ENCODE measurements at regions not wholly inside any gene's neighbourhood (a gene's known extent, or its start where the extent isn't known, plus 50 kb on each side); places are given as distances from the start of the nearest gene placed in this dataset.

DNA sequence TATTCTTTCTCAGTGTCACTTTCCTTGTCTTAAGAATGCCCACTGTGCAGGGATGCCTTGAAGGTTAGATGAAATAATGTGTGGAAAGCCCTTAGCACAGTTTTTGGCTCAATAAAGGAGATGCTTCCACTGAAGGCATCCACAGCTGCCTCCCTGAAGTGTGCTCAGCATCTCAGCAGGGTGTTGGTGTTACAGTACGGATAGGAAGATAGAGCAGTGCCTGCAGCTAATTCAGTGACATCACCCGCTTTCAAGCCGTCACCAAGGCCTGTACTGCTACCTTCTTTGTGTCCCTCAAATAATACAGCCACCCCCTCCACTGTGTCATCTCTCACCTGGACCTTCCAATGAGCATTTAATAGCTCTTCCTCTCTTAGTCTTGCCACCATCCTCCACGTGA, 59.0 kb downstream of the NDUFS5 start:
- DNase-seq (ENCODE audit: low spot score), result peak; percentile 2
- TF ChIP-seq CTCF (IDR thresholded peaks at IDR 0.05; ENCODE audit: extremely low read depth, missing control alignments), result no peak

DNA sequence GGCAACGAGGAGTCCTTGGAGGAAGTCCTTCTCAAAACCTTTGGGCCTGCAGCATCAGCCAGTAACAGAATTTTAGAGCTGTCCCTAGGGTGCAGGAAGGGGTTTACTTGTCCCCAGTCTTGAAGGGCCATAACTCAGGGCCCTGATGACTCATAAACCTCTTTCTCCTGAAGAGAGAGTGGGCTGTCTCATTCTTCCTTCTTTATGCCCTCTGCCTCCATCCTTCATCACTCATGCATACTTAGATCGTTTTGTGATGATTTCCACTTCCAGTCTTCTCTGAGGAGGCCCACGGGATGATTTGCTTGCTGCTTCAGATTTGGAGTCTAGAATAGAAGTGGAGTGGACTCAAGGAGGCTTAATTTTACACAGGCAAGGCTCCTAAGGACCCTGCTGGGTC, 60.2 kb downstream of the NDUFS5 start:
- peak; percentile 5 for DNase-seq (ENCODE audit: low spot score)
- no peak for TF ChIP-seq CTCF (IDR thresholded peaks at IDR 0.05; ENCODE audit: extremely low read depth, missing control alignments)

GRCh38 chr1:39086865-39087409, 60.8 kb downstream of the NDUFS5 start:
- no peak for DNase-seq (ENCODE audit: low spot score)
- no peak for TF ChIP-seq CTCF (IDR thresholded peaks at IDR 0.05; ENCODE audit: extremely low read depth, missing control alignments)

DNA sequence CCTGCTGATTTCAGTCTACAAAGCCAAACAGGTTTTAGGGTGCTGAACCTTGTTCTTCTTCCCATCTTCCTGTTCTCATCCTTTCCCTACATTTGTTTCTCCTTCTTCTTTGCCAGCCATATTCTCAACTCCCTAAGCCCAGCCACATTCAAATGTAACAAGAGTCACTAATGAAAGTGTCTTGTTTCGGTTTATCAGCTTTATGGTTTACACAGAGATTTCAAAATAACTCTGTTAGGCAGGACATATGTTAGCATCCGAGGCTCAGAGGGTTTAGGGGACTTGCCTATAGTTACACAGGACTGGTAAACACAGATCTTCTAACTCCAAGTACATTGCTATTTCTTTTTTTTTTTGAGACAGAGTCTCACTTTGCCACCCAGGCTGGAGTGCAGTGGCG, 61.3 kb downstream of the NDUFS5 start:
- no peak for DNase-seq (ENCODE audit: low spot score)
- no peak for TF ChIP-seq CTCF (IDR thresholded peaks at IDR 0.05; ENCODE audit: extremely low read depth, missing control alignments)

GRCh38 chr1:39088658-39089057, 62.5 kb downstream of the NDUFS5 start:
- no peak for TF ChIP-seq CTCF (IDR thresholded peaks at IDR 0.05; ENCODE audit: extremely low read depth, missing control alignments)
- DNase-seq (ENCODE audit: low spot score), result no peak

DNA sequence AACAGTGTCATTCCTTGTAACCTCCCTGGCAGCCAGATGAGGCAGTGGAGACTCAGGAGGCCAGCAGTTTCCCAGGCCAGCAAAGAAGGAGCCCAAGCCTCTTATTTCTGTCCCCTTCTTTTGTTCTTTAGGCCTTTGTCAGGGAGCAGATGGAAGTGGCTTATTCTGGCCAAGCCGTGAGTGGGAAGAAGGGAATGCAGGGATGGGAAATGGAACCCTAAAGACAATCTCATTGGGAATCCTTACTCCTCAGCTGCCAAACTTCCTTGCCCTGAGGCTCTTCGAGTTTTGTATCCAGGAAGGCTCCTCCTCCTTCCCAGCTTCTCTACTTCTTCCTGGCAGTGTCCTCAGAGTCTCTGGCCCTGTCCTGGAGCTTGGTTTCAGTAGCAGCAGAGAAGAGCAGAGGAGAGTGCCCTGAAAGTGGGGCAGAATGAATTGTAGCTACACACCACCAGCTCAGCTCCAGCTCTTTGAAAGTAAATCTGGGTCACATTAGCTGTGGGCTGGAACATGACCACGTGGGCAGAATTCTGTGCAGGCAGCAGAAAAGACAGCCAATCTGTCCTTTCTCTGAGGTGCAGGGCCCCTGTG, 63.9 kb downstream of the NDUFS5 start:
- no peak for DNase-seq (ENCODE audit: low spot score)
- no peak for TF ChIP-seq CTCF (IDR thresholded peaks at IDR 0.05; ENCODE audit: extremely low read depth, missing control alignments)

DNA sequence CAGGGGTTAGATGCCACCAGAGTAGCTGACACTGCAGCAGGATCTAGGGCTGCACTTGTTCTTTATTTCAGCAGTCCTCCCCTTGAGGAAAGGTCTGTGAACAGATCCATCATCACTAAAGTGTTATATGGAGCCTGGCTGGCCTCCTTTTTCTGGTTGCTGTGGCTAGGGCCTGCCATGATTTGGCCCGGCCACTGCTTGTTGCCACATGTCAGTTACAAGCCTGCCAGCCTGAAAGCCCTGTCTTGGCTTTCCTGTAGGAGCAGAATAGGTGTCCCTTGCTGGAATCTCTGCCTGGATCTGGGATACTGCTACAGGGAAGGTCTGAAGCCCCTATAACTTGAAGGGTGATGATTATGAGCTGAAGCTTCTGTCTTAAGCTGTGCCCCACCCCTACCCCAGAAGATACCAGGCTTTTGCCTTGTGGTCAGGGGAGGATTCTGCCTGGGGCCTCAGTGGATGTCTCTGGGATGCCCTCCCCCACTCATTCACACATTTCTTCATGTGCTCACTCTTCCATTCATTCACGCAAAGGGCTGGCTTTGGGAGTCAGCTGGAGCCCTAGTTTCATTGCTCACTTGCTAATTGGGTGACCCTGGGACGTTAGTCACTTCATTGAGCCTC, 64.7 kb downstream of the NDUFS5 start:
- no peak for TF ChIP-seq CTCF (IDR thresholded peaks at IDR 0.05; ENCODE audit: extremely low read depth, missing control alignments)
- no peak for DNase-seq (ENCODE audit: low spot score)
